DND-41 (cell line): ENCODE measurements at regions not wholly inside any gene's neighbourhood (a gene's known extent, or its start where the extent isn't known, plus 50 kb on each side); places are given as distances from the start of the nearest gene placed in this dataset.

Experiments
- CTCF ChIP-seq: IDR thresholded peaks from 2 replicates; pipeline ENCODE4 v1.5.1; 2012; ENCODE audit warnings: borderline replicate concordance, low read length, moderate library complexity, mild to moderate bottlenecking; ENCODE audit not compliant: poor library complexity, severe bottlenecking; ENCODE audit errors: extremely low read depth
- EZH2 ChIP-seq: IDR thresholded peaks from 3 replicates; pipeline ENCODE4 v1.6.1; 2012; ENCODE audit warnings: borderline replicate concordance, low read depth, mild to moderate bottlenecking, moderate library complexity, low read length, inconsistent platforms; ENCODE audit not compliant: severe bottlenecking

- TF ChIP-seq CTCF (no peak), EZH2 (no peak)
These were observed 1225.2 kb downstream of the NCAM2 start for GRCh38 chr21:22223385-22223784.
